ENCODE measurements at regions not wholly inside any gene's neighbourhood (a gene's known extent, or its start where the extent isn't known, plus 50 kb on each side); places are given as distances from the start of the nearest gene placed in this dataset.

DNA sequence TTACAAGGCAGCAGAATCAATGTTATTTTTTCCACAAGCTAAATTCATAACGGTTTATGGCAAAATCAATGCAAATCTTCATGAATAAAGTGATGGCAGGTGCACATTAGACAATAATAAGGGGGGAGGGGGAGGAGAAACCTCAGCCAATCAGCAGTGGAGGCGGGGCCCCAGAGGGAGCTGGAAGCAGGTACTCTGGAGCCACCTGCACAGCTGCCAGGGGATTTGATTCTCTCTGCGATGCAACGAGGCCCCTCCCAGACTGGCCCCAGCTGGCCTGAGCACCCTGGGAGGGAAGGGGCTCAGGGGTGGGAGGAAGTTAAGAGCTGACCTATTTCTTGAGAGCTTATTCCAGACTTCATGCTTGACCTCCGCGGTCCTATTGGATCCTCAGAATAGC, 127.8 kb upstream of the IGSF21 start:
- peak; percentile 78 to 94 for DNase-seq

GRCh38 chr1:17982197-17982596, 125.4 kb upstream of the IGSF21 start:
- DNase-seq = no peak

DNA sequence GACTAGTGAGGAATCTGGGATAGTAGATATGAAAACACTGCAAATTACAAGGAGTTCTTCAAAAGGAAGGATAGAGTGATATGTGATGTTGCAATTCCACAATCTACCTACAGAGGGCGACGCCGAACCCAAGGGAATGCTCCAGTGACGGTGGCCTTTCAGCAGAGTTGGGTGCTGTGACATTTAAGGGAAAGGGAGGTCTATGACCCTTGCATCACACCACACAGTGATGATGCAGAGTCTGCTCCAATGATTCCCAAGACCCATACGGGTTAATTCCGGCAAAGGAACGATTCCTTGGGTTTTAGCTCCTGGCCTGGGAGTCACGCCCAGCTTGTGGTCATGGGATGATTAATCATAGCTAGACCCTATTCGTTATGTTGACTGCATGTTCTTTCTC, 123.0 kb upstream of the IGSF21 start:
- peak in 1 of 2 experiments; percentile 40 for DNase-seq

- DNase-seq = no peak
Observed at GRCh38 chr1:17986156-17986555, 121.4 kb upstream of the IGSF21 start.

GRCh38 chr1:17990401-17990800, 117.2 kb upstream of the IGSF21 start:
- no peak for DNase-seq

DNA sequence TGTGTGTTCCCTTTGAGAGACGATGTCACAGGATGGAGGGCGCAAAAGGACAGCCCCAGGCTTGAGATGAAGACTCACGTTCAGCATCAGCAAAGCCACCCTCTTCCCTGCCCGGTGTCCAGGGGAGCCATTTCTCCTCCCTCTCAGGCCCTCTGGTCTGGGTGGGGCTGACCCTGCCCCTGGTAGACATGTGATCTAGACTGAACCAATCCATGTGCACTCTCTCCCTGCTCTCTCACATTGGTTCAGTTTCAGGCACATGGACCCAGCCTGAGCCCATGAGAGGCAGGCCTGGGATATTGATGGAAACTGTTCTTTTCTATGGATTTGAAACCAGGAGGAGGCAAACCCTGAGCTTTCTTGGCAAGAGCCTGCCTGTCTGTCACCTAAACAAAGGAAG, 115.6 kb upstream of the IGSF21 start:
- no peak for DNase-seq

DNA sequence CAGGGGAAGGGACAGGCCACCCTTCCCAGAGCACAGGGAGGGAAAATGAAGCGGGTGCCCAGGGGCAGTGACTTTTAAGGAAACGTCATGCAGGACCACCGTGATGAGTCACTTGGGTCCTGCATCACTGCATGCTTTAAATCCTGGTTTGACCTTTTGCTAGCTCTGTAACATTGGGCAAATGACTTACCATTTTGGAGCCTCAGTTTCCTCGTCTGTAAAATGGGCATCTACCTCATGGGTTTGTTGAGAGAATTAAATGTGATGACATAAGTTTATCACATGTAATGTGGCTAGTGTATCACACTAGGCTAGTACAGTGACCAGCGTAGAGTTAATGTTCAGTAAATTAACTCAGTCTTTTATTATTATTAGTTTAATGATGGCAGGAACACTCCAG, 114.8 kb upstream of the IGSF21 start:
- DNase-seq = no peak

DNA sequence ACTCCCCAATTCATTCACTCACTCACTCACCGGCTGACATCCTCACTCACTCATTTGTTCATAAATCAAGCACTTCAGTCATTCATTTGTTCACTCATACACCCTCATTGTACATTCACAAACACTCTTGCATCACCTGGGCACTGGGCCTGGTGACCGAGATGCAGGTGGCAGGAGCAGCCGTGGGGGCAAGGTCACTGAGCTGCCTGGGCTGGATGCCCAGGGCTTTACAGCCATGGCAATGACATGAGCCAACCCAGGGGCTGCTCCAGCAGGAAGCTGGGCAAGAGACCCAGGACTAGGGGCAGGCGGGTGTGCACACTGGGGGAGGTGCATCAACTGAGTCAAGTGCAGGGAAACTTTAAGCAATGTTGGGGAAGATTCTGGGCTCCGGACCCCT, 113.6 kb upstream of the IGSF21 start:
- DNase-seq = no peak

DNA sequence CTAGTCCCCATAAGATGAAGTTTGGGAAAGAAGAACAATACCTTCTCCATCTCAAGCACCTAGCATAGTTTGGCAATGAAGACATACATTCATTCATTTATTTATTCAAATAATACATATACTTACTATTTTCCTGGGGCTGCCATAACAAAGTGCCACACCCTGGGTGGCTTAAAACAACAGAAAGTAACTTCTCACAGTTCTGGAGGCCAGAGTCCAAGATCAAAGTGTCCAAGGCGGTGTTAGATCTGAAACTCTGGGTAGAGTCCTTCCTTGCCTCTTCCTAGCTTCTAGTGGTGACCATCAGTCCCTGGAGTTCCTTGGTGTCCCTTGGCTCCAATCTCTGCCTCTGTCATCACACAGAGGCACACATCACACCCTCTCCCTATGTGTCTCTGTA, 112.1 kb upstream of the IGSF21 start:
- DNase-seq = no peak

GRCh38 chr1:17998889-17999288, 108.7 kb upstream of the IGSF21 start:
- peak in 1 of 2 experiments; percentile 41 for DNase-seq

GRCh38 chr1:17999884-18000283, 107.7 kb upstream of the IGSF21 start:
- no peak for DNase-seq

- DNase-seq = no peak
Observed at GRCh38 chr1:18001725-18002124, 105.9 kb upstream of the IGSF21 start.

- no peak for DNase-seq
Observed at GRCh38 chr1:18004278-18004677, 103.3 kb upstream of the IGSF21 start.

DNA sequence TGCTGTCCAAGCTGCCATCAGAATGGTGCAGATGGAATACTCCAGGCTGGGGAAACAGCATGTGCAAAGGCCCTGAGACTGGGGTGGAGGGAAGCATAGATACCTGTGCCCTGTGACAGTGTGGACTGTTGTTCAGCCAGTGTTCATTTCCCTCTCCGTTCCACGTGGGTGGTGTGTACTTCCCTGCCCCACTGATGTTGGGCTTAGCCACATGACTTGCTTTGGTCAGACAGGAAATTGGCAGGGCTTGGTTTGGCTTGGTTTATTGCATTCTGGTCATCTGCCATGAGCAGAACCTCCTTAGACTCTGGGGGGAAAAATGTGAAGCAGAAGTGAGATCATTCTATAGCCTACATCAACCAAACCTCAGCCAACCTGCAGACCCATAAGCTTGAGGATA, 102.4 kb upstream of the IGSF21 start:
- no peak for DNase-seq

DNA sequence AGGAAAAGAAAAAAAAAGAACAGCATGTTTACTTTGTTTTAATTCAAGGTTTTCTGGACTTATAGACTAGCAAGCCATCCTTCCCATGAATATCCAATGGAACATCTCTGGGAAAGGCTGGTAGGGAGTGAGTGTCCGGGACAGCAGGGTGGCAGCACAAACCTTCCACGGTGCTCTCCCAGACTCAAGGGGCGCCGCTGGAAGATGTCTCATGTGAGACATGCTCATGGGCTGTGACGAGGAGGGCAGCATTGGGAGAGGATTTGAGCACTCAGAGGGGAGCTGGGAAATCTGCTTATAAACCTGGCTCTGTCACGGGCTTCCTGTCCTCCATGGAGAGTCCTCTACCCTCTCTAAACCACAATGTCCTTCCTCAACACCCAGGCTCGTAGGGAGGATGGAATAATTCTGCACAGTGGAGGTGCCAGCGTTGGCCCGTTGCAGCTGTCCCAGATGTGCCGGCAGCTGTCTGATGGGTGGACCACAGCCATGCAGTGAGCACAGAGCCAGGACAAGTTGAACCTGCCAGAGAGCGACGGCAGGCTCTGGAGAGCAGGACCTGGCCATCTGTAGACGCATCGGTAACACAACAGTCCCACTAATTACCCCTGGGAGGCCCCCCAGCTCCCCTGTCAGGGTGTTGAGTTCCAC, 100.1 kb upstream of the IGSF21 start:
- DNase-seq = no peak

- DNase-seq = no peak
Observed at GRCh38 chr1:18008081-18008480, 99.5 kb upstream of the IGSF21 start.

GRCh38 chr1:18009055-18009454, 98.5 kb upstream of the IGSF21 start:
- DNase-seq = no peak

GRCh38 chr1:18009478-18009961, 98.1 kb upstream of the IGSF21 start:
- DNase-seq = no peak

- no peak for DNase-seq
Observed at GRCh38 chr1:18010408-18010807, 97.2 kb upstream of the IGSF21 start.

DNA sequence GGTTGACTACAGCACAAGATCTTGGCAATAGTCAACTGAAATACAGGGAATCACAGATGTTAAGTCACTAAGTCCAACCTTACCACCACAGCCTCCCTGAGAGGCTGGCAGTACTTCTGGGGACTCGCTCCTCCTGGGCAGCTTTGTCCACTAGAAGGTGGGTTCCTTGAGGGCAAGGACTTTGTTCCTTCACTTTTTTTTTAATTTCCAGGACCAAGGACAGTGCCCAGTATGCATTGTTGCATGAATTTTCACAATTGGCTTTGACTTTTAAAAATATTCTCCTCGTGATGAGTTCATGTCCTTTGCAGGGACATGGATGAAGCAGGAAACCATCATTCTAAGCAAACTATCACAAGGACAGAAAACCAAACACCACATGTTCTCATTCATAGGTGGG, 96.7 kb upstream of the IGSF21 start:
- no peak for DNase-seq

- no peak for DNase-seq
Observed at GRCh38 chr1:18011703-18012102, 95.9 kb upstream of the IGSF21 start.

- no peak for DNase-seq
Observed at GRCh38 chr1:18012686-18013085, 94.9 kb upstream of the IGSF21 start.

DNA sequence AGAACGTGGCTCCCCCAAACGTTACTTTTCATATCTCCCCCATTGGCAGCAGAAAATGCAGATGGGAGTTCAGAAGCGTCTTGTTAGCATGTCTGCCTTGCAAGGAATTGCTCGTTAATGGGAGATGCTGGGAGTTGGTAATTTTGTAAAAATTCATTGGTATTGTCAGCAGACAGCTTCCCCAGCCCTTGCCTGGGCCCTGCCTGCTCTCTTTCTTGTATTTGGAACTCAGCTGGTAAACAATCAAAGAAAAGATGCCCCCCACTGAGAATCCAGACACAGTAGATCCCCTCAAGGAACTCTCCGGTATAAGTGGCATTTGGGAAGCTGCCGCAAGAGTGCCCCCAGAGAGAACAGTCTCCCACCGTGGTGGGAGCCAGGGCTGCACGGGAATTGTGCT, 94.4 kb upstream of the IGSF21 start:
- DNase-seq = no peak

DNA sequence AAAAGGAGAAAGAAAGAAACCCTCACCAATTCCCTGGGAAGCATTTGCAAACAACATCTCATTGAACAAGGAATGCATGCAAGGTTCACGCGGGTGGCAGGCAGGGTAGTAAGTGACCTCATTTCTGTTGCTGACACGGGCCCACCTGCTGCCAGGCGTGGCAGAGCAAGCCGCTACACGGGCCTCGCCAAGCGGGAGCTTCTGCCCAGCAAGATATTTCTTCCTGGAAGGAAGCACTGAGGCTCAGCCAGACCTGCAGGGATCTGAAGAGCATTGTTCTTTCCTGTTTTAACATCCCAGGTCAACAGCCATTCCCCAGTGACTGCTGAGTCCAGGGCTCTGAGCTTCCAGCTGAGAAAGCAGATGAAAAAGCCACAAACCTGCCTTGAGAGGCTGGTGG, 91.9 kb upstream of the IGSF21 start:
- DNase-seq = no peak

- no peak for DNase-seq
Observed at GRCh38 chr1:18018366-18018765, 89.2 kb upstream of the IGSF21 start.

Data from NCI-H526 (cell line).